Fibroblast of lung (primary cell): ENCODE measurements at regions not wholly inside any gene's neighbourhood (a gene's known extent, or its start where the extent isn't known, plus 50 kb on each side); places are given as distances from the start of the nearest gene placed in this dataset.

Experiments used
- DNase-seq, 2 donors: peaks; one replicate each; pipeline versions ENCODE4 v3.0.0 to v3.0.0-alpha.2; 2010; ENCODE audit warnings: low read depth in 2 of 2
- H2AFZ ChIP-seq: 2 replicates; pipeline ENCODE4 v1.5.1; 2012; ENCODE audit warnings: low read length, control low read depth, inconsistent platforms
- H3K27ac ChIP-seq: 2 replicates; pipeline ENCODE4 v1.5.1; 2011; ENCODE audit warnings: low read length, control low read depth; ENCODE audit not compliant: insufficient read depth
- H3K27me3 ChIP-seq: 2 replicates; pipeline ENCODE4 v1.5.1; 2011; ENCODE audit warnings: mild to moderate bottlenecking, low read length; ENCODE audit not compliant: control insufficient read depth, insufficient read depth
- H3K36me3 ChIP-seq: 2 replicates; pipeline ENCODE4 v1.5.1; 2011; ENCODE audit warnings: low read length; ENCODE audit not compliant: control insufficient read depth, insufficient read depth
- H3K4me1 ChIP-seq: 2 replicates; pipeline ENCODE4 v1.5.1; 2011; ENCODE audit warnings: low read length; ENCODE audit not compliant: control insufficient read depth, insufficient read depth; ENCODE audit errors: extremely low read depth
- H3K4me2 ChIP-seq: 2 replicates; pipeline ENCODE4 v1.5.1; 2011; ENCODE audit warnings: low read length, control low read depth; ENCODE audit not compliant: insufficient read depth; ENCODE audit errors: extremely low read depth
- H3K4me3 ChIP-seq, 4 experiments: fragments of 200-600 bp in 1 of 4; sonication (generic) in 1 of 4; replicated peaks in 1 of 4; 2 replicates each; pipeline ENCODE4 v1.5.1; 2011 to 2016; ENCODE audit warnings: low read length in 4 of 4, low read depth in 3 of 4, mild to moderate bottlenecking in 3 of 4, control low read depth in 2 of 4, inconsistent platforms in 1 of 4, mixed read lengths in 1 of 4; ENCODE audit not compliant: insufficient read depth in 1 of 4; ENCODE audit errors: control extremely low read depth in 1 of 4
- H3K79me2 ChIP-seq: 2 replicates; pipeline ENCODE4 v1.5.1; 2012; ENCODE audit warnings: mild to moderate bottlenecking, low read length, inconsistent platforms; ENCODE audit not compliant: control insufficient read depth, insufficient read depth
- H3K9ac ChIP-seq: 2 replicates; pipeline ENCODE4 v1.5.1; 2011; ENCODE audit warnings: mild to moderate bottlenecking, low read length, control low read depth; ENCODE audit not compliant: insufficient read depth
- H3K9me3 ChIP-seq: 2 replicates; pipeline ENCODE4 v1.5.1; 2012; ENCODE audit warnings: low read depth, low read length; ENCODE audit not compliant: control insufficient read depth, insufficient read depth
- H4K20me1 ChIP-seq: 2 replicates; pipeline ENCODE4 v1.5.1; 2011; ENCODE audit warnings: low read length; ENCODE audit not compliant: control insufficient read depth, insufficient read depth; ENCODE audit errors: extremely low read depth
- CTCF ChIP-seq, 2 donors: IDR thresholded peaks in 1 of 2; conservative IDR thresholded peaks in 1 of 2; 1 replicate in 1 of 2; 2 replicates in 1 of 2; pipeline ENCODE4 v1.5.1; 2011 to 2012; ENCODE audit warnings: low read length in 2 of 2, control low read depth in 1 of 2, inconsistent platforms in 1 of 2, low read depth in 1 of 2, mild to moderate bottlenecking in 1 of 2
- EZH2 ChIP-seq: IDR thresholded peaks from 2 replicates; pipeline ENCODE4 v1.5.1; 2012; ENCODE audit warnings: low read length, control low read depth, mild to moderate bottlenecking; ENCODE audit errors: missing control alignments

- Histone ChIP-seq H4K20me1 (no peaks in the 10 kb centered on the region), H3K4me1 (no peaks in the 10 kb centered on the region), H3K4me2 (no peak overlapping the region), H3K27me3 (peaks cover 7% of the 10 kb centered on the region), H3K4me3 (no peak overlapping the region), H3K79me2 (no peaks in the 10 kb centered on the region), H3K9me3 (no peaks in the 10 kb centered on the region), H3K27ac (no peak overlapping the region), H3K9ac (no peak overlapping the region), H2AFZ (no peak overlapping the region), H3K36me3 (no peaks in the 10 kb centered on the region)
- no peak for DNase-seq
- no peak for TF ChIP-seq EZH2
- no peak for TF ChIP-seq CTCF (conservative IDR thresholded peaks at IDR 0.05 in 1 of 2, IDR thresholded peaks at IDR 0.05 in 1 of 2; ENCODE audit: low read depth in 1 of 2, low read length in 2 of 2)
Observed at GRCh38 chr12:4852308-4852707, 57.4 kb upstream of the KCNA1 start.

- Histone ChIP-seq H3K9ac (no peak overlapping the region), H3K4me3 (no peak overlapping the region), H3K4me2 (no peak overlapping the region), H3K36me3 (no peaks in the 10 kb centered on the region), H3K4me1 (no peaks in the 10 kb centered on the region), H3K9me3 (no peaks in the 10 kb centered on the region), H3K79me2 (no peaks in the 10 kb centered on the region), H2AFZ (no peak overlapping the region), H3K27me3 (peaks cover 10% of the 10 kb centered on the region), H4K20me1 (no peaks in the 10 kb centered on the region), H3K27ac (no peak overlapping the region)
- TF ChIP-seq CTCF (conservative IDR thresholded peaks at IDR 0.05 in 1 of 2, IDR thresholded peaks at IDR 0.05 in 1 of 2; ENCODE audit: low read depth in 1 of 2, low read length in 2 of 2) (no peak), EZH2 (no peak)
- no peak for DNase-seq
Observed at GRCh38 chr12:4852911-4853310, 56.8 kb upstream of the KCNA1 start.

GRCh38 chr12:4855121-4855924 lies 54.4 kb upstream of the KCNA1 start:
- Histone ChIP-seq H3K4me2 (no peak overlapping the region), H3K27ac (no peak overlapping the region), H3K9ac (no peak overlapping the region), H3K9me3 (no peaks in the 10 kb centered on the region), H2AFZ (no peak overlapping the region), H3K36me3 (no peaks in the 10 kb centered on the region), H3K79me2 (no peaks in the 10 kb centered on the region), H4K20me1 (no peaks in the 10 kb centered on the region), H3K27me3 (peaks cover 12% of the 10 kb centered on the region), H3K4me1 (no peaks in the 10 kb centered on the region), H3K4me3 (no peak overlapping the region)
- TF ChIP-seq EZH2 (no peak), CTCF (conservative IDR thresholded peaks at IDR 0.05 in 1 of 2, IDR thresholded peaks at IDR 0.05 in 1 of 2; ENCODE audit: low read depth in 1 of 2, low read length in 2 of 2) (peak; percentile 66 to 86)
- DNase-seq: peak; percentile 61 to 78
